ENCODE measurements at regions not wholly inside any gene's neighbourhood (a gene's known extent, or its start where the extent isn't known, plus 50 kb on each side); places are given as distances from the start of the nearest gene placed in this dataset.

DNA sequence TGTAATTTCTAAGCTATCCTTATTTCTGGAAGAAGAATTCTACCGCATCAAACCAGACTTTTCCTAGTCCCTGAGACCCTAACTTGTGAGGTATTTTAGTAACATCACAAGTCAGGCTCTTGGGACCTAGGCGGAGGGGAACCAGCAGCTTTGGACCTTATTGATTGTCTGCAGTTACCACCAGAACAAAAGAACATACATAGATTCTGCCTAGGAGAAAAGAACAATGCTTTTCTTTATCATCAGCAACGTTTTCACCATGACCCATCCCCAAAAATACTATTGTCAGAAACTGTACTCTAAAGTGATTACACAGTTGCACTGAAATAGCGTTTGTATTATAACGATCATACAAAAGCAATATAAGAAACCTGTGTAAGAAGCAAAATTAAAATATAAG is 860.4 kb downstream of the USP25 start:
- H3K36me3 ChIP-seq, result no peaks in the 10 kb centered on the region
- H3K4me1 ChIP-seq, result peaks cover 27% of the 10 kb centered on the region
- no peaks in the 10 kb centered on the region for H3K27me3 ChIP-seq
- TF ChIP-seq, protein P1, sequence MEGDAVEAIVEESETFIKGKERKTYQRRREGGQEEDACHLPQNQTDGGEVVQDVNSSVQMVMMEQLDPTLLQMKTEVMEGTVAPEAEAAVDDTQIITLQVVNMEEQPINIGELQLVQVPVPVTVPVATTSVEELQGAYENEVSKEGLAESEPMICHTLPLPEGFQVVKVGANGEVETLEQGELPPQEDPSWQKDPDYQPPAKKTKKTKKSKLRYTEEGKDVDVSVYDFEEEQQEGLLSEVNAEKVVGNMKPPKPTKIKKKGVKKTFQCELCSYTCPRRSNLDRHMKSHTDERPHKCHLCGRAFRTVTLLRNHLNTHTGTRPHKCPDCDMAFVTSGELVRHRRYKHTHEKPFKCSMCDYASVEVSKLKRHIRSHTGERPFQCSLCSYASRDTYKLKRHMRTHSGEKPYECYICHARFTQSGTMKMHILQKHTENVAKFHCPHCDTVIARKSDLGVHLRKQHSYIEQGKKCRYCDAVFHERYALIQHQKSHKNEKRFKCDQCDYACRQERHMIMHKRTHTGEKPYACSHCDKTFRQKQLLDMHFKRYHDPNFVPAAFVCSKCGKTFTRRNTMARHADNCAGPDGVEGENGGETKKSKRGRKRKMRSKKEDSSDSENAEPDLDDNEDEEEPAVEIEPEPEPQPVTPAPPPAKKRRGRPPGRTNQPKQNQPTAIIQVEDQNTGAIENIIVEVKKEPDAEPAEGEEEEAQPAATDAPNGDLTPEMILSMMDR (IDR thresholded peaks at IDR 0.05; ENCODE audit: low read depth, low read length), result no peak
- H3K4me3 ChIP-seq (ENCODE audit: low read depth, low read length), result no peak overlapping the region
- H3K9me3 ChIP-seq, result no peaks in the 10 kb centered on the region
- no peak for DNase-seq

DNA sequence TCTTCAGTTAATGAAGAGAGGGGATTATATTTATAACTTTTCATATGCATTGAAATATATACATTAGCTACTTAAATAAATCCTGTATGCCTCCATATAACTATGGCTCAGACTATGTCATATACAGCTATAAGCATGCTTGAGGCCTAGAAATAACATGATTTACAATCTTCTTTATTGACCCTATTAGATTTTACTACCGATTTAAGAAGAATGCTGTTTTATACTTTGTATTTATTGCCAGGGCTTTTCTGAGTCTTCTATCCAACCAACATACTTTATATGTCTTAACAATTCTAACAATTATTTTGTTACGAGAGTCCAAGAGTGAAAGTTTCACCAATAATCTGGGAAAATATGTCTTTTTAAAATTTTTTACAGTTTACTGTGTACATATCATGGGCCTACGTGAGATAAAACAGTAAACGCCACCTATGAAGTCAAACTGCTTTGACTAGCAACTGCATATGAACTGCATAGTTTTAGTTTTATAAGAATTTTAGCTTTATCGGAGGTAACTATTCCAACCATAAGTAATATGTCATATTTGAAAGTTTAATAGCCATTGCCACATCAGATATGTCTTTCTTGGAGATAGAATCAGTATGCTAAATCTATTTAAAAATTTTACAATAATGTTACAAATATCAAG is 861.0 kb downstream of the USP25 start:
- Histone ChIP-seq H3K4me3 (ENCODE audit: low read depth, low read length) (no peak overlapping the region), H3K4me1 (peaks cover 22% of the 10 kb centered on the region), H3K36me3 (no peaks in the 10 kb centered on the region), H3K9me3 (no peaks in the 10 kb centered on the region), H3K27me3 (no peaks in the 10 kb centered on the region)
- no peak for DNase-seq
- TF ChIP-seq, protein P1 (IDR thresholded peaks at IDR 0.05; ENCODE audit: low read depth, low read length), result no peak

DNA sequence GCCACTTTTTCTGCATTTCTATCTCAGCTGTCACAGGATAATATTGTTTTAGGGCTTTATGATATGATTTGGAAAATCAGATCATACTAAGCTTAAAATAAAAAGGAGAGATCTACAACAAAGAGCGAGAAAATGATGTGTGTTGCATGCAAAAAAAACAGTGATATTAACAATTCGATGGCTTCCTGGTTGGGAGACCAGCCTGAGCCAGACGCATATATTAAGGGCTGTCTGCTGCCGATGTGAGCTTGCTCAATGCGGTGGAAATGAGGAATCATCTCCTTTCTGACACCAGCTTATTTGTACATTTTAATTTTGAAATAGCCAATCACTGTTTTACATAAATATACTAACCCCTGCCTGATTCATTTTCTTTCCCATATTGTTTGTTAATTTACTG is 862.6 kb downstream of the USP25 start:
- Histone ChIP-seq H3K27me3 (no peaks in the 10 kb centered on the region), H3K9me3 (no peaks in the 10 kb centered on the region), H3K4me1 (peaks cover 19% of the 10 kb centered on the region), H3K36me3 (no peaks in the 10 kb centered on the region), H3K4me3 (ENCODE audit: low read depth, low read length) (peak overlapping the region; percentile 32)
- TF ChIP-seq, protein P1 (IDR thresholded peaks at IDR 0.05; ENCODE audit: low read depth, low read length), result no peak
- peak; percentile 15 for DNase-seq

DNA sequence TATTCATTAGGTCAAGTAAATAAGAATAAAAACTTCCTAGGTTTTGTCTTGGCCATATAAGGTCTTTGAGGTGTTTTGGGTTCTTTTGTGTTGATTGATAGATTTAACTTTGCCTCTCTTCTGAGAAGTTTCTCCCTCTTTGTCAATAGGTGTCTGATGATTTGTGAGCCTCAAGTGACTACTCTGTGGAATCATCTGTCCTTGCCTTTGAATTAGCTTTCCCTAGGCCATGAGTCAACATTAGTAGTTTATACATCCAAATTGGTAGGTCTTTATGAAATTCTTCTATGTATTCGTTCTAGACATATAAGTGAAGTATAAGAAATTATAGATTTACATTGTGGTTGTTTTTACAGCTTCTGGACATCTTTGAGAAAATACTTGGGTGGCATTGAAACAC is 864.4 kb downstream of the USP25 start:
- Histone ChIP-seq H3K4me3 (ENCODE audit: low read depth, low read length) (no peak overlapping the region), H3K27me3 (no peaks in the 10 kb centered on the region), H3K36me3 (no peaks in the 10 kb centered on the region), H3K9me3 (no peaks in the 10 kb centered on the region), H3K4me1 (peaks cover 19% of the 10 kb centered on the region)
- DNase-seq, result no peak
- TF ChIP-seq, protein P1 (IDR thresholded peaks at IDR 0.05; ENCODE audit: low read depth, low read length), result no peak

DNA sequence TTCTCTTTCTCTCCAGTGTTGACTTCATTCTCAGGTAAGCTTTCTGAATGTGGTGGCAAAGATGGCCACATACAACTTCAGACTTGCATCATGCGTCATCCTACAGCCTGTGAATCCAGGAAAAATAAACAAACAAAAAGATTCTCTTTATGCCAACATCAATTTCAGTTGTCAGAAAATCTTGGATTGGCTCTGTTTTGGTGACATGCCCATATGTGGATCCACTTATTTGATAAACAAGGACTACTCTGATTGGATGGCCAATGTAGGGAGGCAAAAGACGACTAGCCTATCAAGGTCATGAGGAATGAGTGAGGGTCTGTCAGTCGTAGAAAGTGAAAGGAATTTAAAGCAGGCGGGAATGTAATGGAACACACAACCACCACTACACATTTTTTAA is 866.6 kb downstream of the USP25 start:
- Histone ChIP-seq H3K4me1 (peaks cover 13% of the 10 kb centered on the region), H3K9me3 (no peaks in the 10 kb centered on the region), H3K36me3 (no peaks in the 10 kb centered on the region), H3K27me3 (no peaks in the 10 kb centered on the region), H3K4me3 (ENCODE audit: low read depth, low read length) (no peak overlapping the region)
- no peak for DNase-seq
- TF ChIP-seq, protein P1 (IDR thresholded peaks at IDR 0.05; ENCODE audit: low read depth, low read length), result no peak

DNA sequence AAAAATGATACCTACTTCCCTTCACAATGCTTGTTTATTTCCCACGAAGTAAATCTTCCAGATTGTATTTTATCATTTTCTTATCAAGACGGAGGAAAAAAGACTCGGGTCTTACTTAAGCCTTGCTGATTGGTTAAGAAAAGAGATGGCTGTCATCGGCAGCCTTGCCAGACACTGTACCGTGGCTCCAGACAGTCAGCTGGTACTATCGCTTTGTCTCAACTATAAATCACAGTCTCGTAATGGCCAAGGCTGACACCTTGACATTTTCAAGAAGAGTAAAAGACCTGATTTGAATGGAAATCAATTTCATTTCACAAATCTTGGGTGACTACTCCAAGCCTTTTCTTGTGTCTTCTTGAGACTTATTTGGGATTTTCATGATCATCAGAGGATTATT is 868.0 kb downstream of the USP25 start:
- Histone ChIP-seq H3K4me3 (ENCODE audit: low read depth, low read length) (peak overlapping the region; percentile 48), H3K36me3 (no peaks in the 10 kb centered on the region), H3K9me3 (no peaks in the 10 kb centered on the region), H3K27me3 (no peaks in the 10 kb centered on the region), H3K4me1 (peaks cover 12% of the 10 kb centered on the region)
- TF ChIP-seq, protein P1 (IDR thresholded peaks at IDR 0.05; ENCODE audit: low read depth, low read length), result no peak
- DNase-seq, result peak; percentile 50
